Endodermal cell (in vitro differentiated cells): ENCODE measurements at regions not wholly inside any gene's neighbourhood (a gene's known extent, or its start where the extent isn't known, plus 50 kb on each side); places are given as distances from the start of the nearest gene placed in this dataset.

Source experiments
- DNase-seq: peaks from one replicate; pipeline ENCODE4 v3.0.0-alpha.2; 2017
- H3K27ac ChIP-seq: 2 replicates; pipeline ENCODE4 v1.5.1; 2013; ENCODE audit warnings: mild to moderate bottlenecking, low read depth, low read length, moderate library complexity
- H3K27me3 ChIP-seq: 2 replicates; pipeline ENCODE4 v1.6.1; 2013; ENCODE audit warnings: mild to moderate bottlenecking, low read length, moderate library complexity; ENCODE audit not compliant: insufficient read depth, control insufficient read depth, poor library complexity, severe bottlenecking
- H3K36me3 ChIP-seq: 2 replicates; pipeline ENCODE4 v1.7.0; 2013; ENCODE audit warnings: mild to moderate bottlenecking, low read length, moderate library complexity; ENCODE audit not compliant: control insufficient read depth, insufficient read depth
- H3K4me1 ChIP-seq: one replicate; pipeline ENCODE4 v1.7.0; 2013; ENCODE audit warnings: low read length; ENCODE audit not compliant: control insufficient read depth, insufficient read depth
- H3K4me3 ChIP-seq: 2 replicates; pipeline ENCODE4 v1.5.1; 2013; ENCODE audit warnings: mild to moderate bottlenecking, low read length, moderate library complexity
- H3K9ac ChIP-seq: 2 replicates; pipeline ENCODE4 v1.6.1; 2013; ENCODE audit warnings: mild to moderate bottlenecking, low read length, moderate library complexity; ENCODE audit not compliant: poor library complexity, severe bottlenecking; ENCODE audit errors: extremely low read depth
- H3K9me3 ChIP-seq: 2 replicates; pipeline ENCODE4 v1.6.1; 2013; ENCODE audit warnings: mild to moderate bottlenecking, low read length, moderate library complexity; ENCODE audit not compliant: control insufficient read depth
- H3K27ac Mint-ChIP-seq: 2 replicates; pipeline ENCODE4 v1.8.0; 2020; ENCODE audit warnings: mixed read lengths
- H3K27me3 Mint-ChIP-seq: 2 replicates; pipeline ENCODE4 v1.8.0; 2021; ENCODE audit warnings: mild to moderate bottlenecking, mixed read lengths; ENCODE audit not compliant: insufficient read depth
- H3K36me3 Mint-ChIP-seq: 2 replicates; pipeline ENCODE4 v1.8.0; 2020; ENCODE audit warnings: low read depth, mixed read lengths
- H3K4me1 Mint-ChIP-seq: 2 replicates; pipeline ENCODE4 v1.8.0; 2020; ENCODE audit warnings: mixed read lengths
- H3K4me3 Mint-ChIP-seq: 2 replicates; pipeline ENCODE4 v1.8.0; 2020; ENCODE audit warnings: mild to moderate bottlenecking, moderate library complexity, mixed read lengths
- H3K9me3 Mint-ChIP-seq: 2 replicates; pipeline ENCODE4 v1.8.0; 2020; ENCODE audit warnings: mild to moderate bottlenecking, mixed read lengths
- CTCF ChIP-seq: fragments of 200-600 bp; sonication (generic); conservative IDR thresholded peaks from 2 replicates; pipeline ENCODE4 v1.5.0; 2021; ENCODE audit warnings: antibody characterized with exemption, mild to moderate bottlenecking
- WGBS, 2 experiments: methylation state at CpG; one replicate each; pipeline versions ENCODE4 v1.1.5 to v1.1.7; 2013; ENCODE audit warnings: missing lambda C conversion rate in 2 of 2, mixed read lengths in 1 of 2; ENCODE audit not compliant: insufficient coverage in 1 of 2, insufficient read length in 1 of 2; 5-methylcytosine and 5-hydroxymethylcytosine counted together

GRCh38 chr6:44004625-44005506 is 122.4 kb downstream of the MRPL14 start:
- H3K4me3 Mint-ChIP-seq = peak overlapping the region; percentile 67
- Histone ChIP-seq H3K4me1 (peaks cover 15% of the 10 kb centered on the region), H3K27me3 (no peaks in the 10 kb centered on the region), H3K27ac (no peak overlapping the region), H3K9ac (no peak overlapping the region), H3K9me3 (peaks cover 2% of the 10 kb centered on the region), H3K36me3 (peaks cover under 1% of the 10 kb centered on the region), H3K4me3 (no peak overlapping the region)
- WGBS, 2 experiments = 55 to 78% methylated on average over 2 to 7 of the region's 7 CpGs
- peak; percentile 39 for TF ChIP-seq CTCF
- peak overlapping the region; percentile 66 for H3K27ac Mint-ChIP-seq
- H3K9me3 Mint-ChIP-seq = peaks cover 2% of the 10 kb centered on the region
- H3K4me1 Mint-ChIP-seq = peaks cover 49% of the 10 kb centered on the region
- no peaks in the 10 kb centered on the region for H3K36me3 Mint-ChIP-seq
- DNase-seq = peak; percentile 69
- peaks cover 6% of the 10 kb centered on the region for H3K27me3 Mint-ChIP-seq

GRCh38 chr6:44004136-44004535 is 123.1 kb downstream of the MRPL14 start:
- H3K4me1 ChIP-seq = peaks cover 15% of the 10 kb centered on the region
- H3K4me1 Mint-ChIP-seq = peaks cover 49% of the 10 kb centered on the region

More at GRCh38 chr6:44004136-44004535, 123.1 kb downstream of the MRPL14 start:
- H3K9me3 Mint-ChIP-seq = peaks cover 8% of the 10 kb centered on the region
- WGBS, 2 experiments = 85 to 88% methylated on average over 1 to 9 of the region's 9 CpGs
- DNase-seq = peak; percentile 54
- Histone ChIP-seq H3K9ac (no peak overlapping the region), H3K4me3 (peak overlapping the region; percentile 75), H3K27me3 (no peaks in the 10 kb centered on the region), H3K27ac (no peak overlapping the region), H3K9me3 (peaks cover 8% of the 10 kb centered on the region), H3K36me3 (peaks cover 4% of the 10 kb centered on the region)
- peak overlapping the region; percentile 93 for H3K27ac Mint-ChIP-seq
- peak overlapping the region; percentile 67 for H3K4me3 Mint-ChIP-seq
- peaks cover 3% of the 10 kb centered on the region for H3K27me3 Mint-ChIP-seq
- peaks cover 4% of the 10 kb centered on the region for H3K36me3 Mint-ChIP-seq
- TF ChIP-seq CTCF = no peak
